ENCODE measurements at regions not wholly inside any gene's neighbourhood (a gene's known extent, or its start where the extent isn't known, plus 50 kb on each side); places are given as distances from the start of the nearest gene placed in this dataset.

DNA sequence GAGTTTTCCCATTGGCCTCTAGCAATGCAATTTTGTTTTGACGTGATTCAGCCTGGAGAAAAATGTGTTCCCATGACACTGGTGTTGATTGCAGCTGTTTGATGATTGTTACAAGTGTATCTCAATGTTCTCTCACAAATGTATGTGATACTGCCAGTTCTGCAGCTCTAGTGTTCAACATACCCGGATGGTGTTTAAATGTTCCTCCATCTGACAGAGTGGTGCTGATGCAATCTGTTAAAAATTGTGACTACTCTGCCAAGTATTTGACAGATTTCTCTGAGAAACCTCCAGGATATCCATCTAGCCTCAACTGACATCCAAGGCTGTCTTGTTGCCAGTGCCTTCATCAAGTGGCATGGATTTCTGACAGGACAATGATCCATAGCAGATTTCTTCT is 657.2 kb upstream of the DIAPH2 start:
- no peak for DNase-seq (ENCODE audit: extremely low read depth, low read depth)

DNA sequence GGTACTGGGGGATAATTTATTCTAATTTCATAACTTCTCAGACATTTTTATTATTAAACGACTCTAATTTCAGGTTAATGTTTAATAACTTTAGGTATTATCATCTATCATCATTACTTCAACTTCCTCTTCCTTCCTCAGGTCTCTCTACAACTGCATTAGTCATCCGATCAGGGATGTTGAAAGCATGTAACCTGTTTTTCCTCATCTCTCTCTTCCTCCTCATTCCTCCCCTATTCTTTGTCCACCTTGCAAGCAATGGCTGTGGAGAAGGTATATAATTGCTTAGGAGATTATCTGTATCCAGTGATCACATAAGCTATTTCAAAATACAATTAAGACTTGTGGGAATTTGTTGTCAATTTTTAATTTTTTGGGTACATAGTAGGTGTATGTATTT is 632.6 kb upstream of the DIAPH2 start:
- TF ChIP-seq, protein P1, sequence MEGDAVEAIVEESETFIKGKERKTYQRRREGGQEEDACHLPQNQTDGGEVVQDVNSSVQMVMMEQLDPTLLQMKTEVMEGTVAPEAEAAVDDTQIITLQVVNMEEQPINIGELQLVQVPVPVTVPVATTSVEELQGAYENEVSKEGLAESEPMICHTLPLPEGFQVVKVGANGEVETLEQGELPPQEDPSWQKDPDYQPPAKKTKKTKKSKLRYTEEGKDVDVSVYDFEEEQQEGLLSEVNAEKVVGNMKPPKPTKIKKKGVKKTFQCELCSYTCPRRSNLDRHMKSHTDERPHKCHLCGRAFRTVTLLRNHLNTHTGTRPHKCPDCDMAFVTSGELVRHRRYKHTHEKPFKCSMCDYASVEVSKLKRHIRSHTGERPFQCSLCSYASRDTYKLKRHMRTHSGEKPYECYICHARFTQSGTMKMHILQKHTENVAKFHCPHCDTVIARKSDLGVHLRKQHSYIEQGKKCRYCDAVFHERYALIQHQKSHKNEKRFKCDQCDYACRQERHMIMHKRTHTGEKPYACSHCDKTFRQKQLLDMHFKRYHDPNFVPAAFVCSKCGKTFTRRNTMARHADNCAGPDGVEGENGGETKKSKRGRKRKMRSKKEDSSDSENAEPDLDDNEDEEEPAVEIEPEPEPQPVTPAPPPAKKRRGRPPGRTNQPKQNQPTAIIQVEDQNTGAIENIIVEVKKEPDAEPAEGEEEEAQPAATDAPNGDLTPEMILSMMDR (IDR thresholded peaks at IDR 0.05; ENCODE audit: low read depth, low read length), result no peak
- DNase-seq (ENCODE audit: extremely low read depth, low read depth), result no peak

More for the DNA sequence above, 657.2 kb upstream of the DIAPH2 start:
- TF ChIP-seq, protein P1 (IDR thresholded peaks at IDR 0.05; ENCODE audit: low read depth, low read length), result no peak

DNA sequence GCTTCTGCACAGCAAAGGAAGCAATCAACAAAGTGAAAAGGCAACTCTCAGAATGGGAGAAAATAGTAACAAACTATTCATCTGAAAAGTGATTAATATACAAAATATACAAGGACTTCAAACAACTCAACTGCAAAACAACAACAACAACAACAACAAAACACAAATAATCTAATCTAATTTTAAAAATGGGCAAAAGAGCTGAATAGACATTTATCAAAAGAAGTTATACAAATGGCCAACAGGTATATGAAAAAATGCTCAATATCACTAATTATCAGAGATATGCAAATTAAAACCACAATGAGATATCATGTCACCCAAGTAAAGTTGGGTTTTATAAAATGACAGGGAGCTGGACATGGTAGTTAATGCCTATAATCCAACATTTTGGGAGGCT is 602.8 kb upstream of the DIAPH2 start:
- no peak for DNase-seq (ENCODE audit: extremely low read depth, low read depth)
- TF ChIP-seq, protein P1 (IDR thresholded peaks at IDR 0.05; ENCODE audit: low read depth, low read length), result no peak

DNA sequence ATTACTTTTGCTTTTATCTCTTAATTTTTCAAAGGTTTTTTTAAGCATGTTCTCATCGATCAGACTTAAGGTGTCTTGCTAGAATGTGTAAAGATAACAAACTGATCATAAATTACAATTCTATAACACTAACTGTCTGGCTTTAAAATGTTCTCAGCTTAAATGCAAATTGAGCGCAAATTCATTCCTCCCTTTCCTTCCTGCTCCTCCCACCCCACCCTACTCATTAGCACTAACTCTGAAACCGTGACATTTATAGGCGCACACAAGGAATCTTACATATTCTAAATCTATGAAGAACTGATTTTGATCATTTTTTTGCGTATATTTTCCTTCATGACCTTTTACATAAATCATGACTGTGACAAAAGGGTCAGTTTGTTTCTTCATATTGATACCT is 590.0 kb upstream of the DIAPH2 start:
- no peak for DNase-seq (ENCODE audit: extremely low read depth, low read depth)
- TF ChIP-seq, protein P1 (IDR thresholded peaks at IDR 0.05; ENCODE audit: low read depth, low read length), result no peak

DNA sequence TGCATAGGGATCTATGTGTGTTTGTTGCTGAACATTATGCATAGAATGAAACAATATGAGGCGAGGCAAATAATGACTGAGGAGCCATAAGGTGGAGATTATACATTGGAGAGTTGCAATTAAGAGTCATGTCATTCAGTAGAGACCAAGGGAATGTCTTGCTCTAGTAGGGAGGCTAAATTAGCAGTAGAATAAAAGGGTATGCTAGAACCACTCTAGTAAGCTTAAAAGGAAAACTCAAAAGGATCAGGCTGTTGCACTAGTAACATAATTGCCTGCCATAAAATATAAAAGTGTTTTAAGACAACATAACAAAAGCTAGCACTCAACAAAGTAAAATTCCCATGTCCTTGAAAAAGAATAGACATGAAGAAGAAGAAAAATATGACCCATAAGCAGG is 586.2 kb upstream of the DIAPH2 start:
- TF ChIP-seq, protein P1 (IDR thresholded peaks at IDR 0.05; ENCODE audit: low read depth, low read length), result no peak
- DNase-seq (ENCODE audit: extremely low read depth, low read depth), result no peak

DNA sequence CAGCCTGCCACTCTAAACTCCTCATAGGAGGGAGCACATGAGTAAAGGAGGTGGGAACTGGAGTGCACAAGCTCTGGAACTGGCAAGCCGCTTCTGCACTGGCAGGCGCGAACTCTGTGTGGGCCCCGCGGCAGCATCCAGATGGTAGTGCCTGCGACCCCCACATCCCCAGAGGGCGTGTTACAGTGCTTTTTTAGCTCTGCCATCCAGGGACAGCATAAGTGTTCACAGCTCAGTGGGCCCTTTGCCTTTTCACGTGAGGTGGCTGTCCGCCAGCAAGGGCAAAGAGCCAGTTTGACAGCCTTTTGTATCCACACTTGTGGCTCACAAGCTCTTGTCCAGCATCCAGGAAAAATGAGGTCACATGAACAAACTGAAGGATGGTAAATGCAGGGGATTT is 581.6 kb upstream of the DIAPH2 start:
- TF ChIP-seq, protein P1 (IDR thresholded peaks at IDR 0.05; ENCODE audit: low read depth, low read length), result no peak
- no peak for DNase-seq (ENCODE audit: extremely low read depth, low read depth)

DNA sequence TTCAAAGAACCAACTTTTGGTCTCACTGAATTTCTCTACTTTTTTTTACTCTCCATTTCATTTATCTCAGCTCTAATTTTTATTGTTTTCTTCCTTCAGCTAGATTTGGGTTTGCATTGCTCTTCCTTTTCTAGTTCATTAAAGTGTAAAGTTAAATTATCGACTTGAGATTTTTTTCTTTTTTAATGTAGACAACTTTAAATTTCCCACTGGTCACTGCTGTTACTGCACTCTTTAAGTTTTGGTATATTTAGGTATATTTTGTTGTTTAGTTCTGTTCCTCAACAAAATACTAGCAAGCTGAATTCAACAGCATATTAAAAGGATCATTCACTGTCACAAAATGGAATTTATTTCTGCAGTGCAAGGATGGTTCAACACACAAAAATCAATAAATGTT is 572.0 kb upstream of the DIAPH2 start:
- no peak for DNase-seq (ENCODE audit: extremely low read depth, low read depth)
- TF ChIP-seq, protein P1 (IDR thresholded peaks at IDR 0.05; ENCODE audit: low read depth, low read length), result no peak

Data from AG09319 (cell line).